A549 (cell line): ENCODE measurements at regions not wholly inside any gene's neighbourhood (a gene's known extent, or its start where the extent isn't known, plus 50 kb on each side); places are given as distances from the start of the nearest gene placed in this dataset.
A peak's percentile ranks its signal among the peaks of the same experiment; 100 is the strongest.
"Not testable (repeated sequence)": the region's sequence is repeated elsewhere in the genome, so short reads cannot be mapped to it uniquely, and the experiment has no call there.

Experiments
- ATAC-seq, 2 experiments: fragments of 200-7000 bp in 1 of 2; fragments of >200 bp in 1 of 2; cut with Nextera tagmentation in 1 of 2; cut with Tn5 transposase in 1 of 2; 3 replicates each; pipeline versions ENCODE4 v1.8.0 to v1.9.1; 2018 to 2020; ENCODE audit warnings: mild to moderate bottlenecking in 1 of 2, moderate library complexity in 1 of 2
- CTCF ChIA-PET: fragments of 300-600 bp; sonication (Branson Sonifier 250); formaldehyde crosslinking; extraction: SDS; loops from one replicate; lab custom pipeline; 2021; ENCODE audit warnings: antibody characterized with exemption, inconsistent platforms; lab: Yijun Ruan, JAX
- POLR2A ChIA-PET: fragments of 350-600 bp; formaldehyde crosslinking; extraction: SDS; loops from one replicate; lab custom pipeline; 2021; ENCODE audit warnings: antibody characterized with exemption, inconsistent platforms; lab: Yijun Ruan, JAX
- DNase-seq, 2 experiments: peaks; one replicate each; pipeline versions ENCODE4 v3.0.0 to v3.0.0-alpha.2; 2011 to 2016; ENCODE audit warnings: low read depth in 1 of 2, low spot score in 1 of 2
- FAIRE-seq: peaks from 2 replicates; lab custom pipeline; 2011; peaks lifted over from hg19 to GRCh38; lab: Jason Lieb, UNC
- H3K27ac ChIP-seq, 2 experiments: fragments of >200 bp; sonication (Bioruptor Twin); formaldehyde crosslinking; 3 replicates each; pipeline ENCODE4 v1.5.1; 2016 to 2017
- H3K4me1 ChIP-seq: fragments of >200 bp; sonication (Bioruptor Twin); formaldehyde crosslinking; 3 replicates; pipeline ENCODE4 v1.6.1; 2016
- H3K4me2 ChIP-seq: fragments of >200 bp; sonication (Bioruptor Twin); formaldehyde crosslinking; 3 replicates; pipeline ENCODE4 v1.6.1; 2016
- H3K4me3 ChIP-seq: fragments of >200 bp; sonication (Bioruptor Twin); formaldehyde crosslinking; 3 replicates; pipeline ENCODE4 v1.5.1; 2016
- H3K9me3 ChIP-seq: fragments of >200 bp; sonication (Bioruptor Twin); formaldehyde crosslinking; 3 replicates; pipeline ENCODE4 v1.6.1; 2016
- CEBPB ChIP-seq, 2 experiments: fragments of >200 bp in 1 of 2; sonication (Bioruptor Twin) in 1 of 2; formaldehyde crosslinking in 1 of 2; IDR thresholded peaks; 2 replicates each; pipeline ENCODE4 v1.6.1; 2012 to 2016
- CHD4 ChIP-seq: fragments of 200-600 bp; sonication (generic); IDR thresholded peaks from 2 replicates; pipeline ENCODE4 v1.6.1; 2016; ENCODE audit warnings: antibody characterized with exemption, mild to moderate bottlenecking, borderline replicate concordance
- FOSB ChIP-seq: fragments of 250-450 bp; sonication (Bioruptor Pico); IDR thresholded peaks from 2 replicates; pipeline ENCODE4 v1.5.0; 2020; ENCODE audit warnings: mild to moderate bottlenecking, moderate library complexity
- FOXS1 ChIP-seq: fragments of 250-450 bp; sonication (Bioruptor Pico); IDR thresholded peaks from 2 replicates; pipeline ENCODE4 v1.5.0; 2020; ENCODE audit warnings: mild to moderate bottlenecking, moderate library complexity
- HOXB13 ChIP-seq: fragments of 250-450 bp; sonication (Bioruptor Pico); IDR thresholded peaks from 2 replicates; pipeline ENCODE4 v1.5.0; 2020; ENCODE audit warnings: low read depth, mild to moderate bottlenecking, moderate library complexity
- JUNB ChIP-seq: fragments of >200 bp; sonication (Bioruptor Twin); formaldehyde crosslinking; IDR thresholded peaks from 2 replicates; pipeline ENCODE4 v1.6.1; 2016
- MAFK ChIP-seq: fragments of 450-650 bp; IDR thresholded peaks from 2 replicates; pipeline ENCODE4 v1.6.1; 2014; ENCODE audit not compliant: partially characterized antibody
- POLR2AphosphoS2 ChIP-seq: conservative IDR thresholded peaks from 2 replicates; pipeline ENCODE4 v1.6.1; 2012; ENCODE audit warnings: low read length, improper control_type of control experiment, inconsistent platforms
- TP53 ChIP-seq: fragments of 250-450 bp; sonication (Bioruptor Pico); IDR thresholded peaks from 2 replicates; pipeline ENCODE4 v1.5.0; 2021; ENCODE audit warnings: mild to moderate bottlenecking, moderate library complexity
- ZFP36 ChIP-seq: fragments of 450-650 bp; IDR thresholded peaks from 2 replicates; pipeline ENCODE4 v1.6.1; 2014; ENCODE audit warnings: borderline replicate concordance; ENCODE audit not compliant: partially characterized antibody
- WGBS: methylation state at CpG from one replicate; pipeline ENCODE4 v1.1.6; 2017; ENCODE audit errors: missing lambda C conversion rate; 5-methylcytosine and 5-hydroxymethylcytosine counted together
- TF ChIP-seq, protein P1 (sequence below): fragments of 250-450 bp; sonication (Bioruptor Pico); IDR thresholded peaks from 2 replicates; pipeline ENCODE4 v1.5.0; 2021; ENCODE audit warnings: mild to moderate bottlenecking, moderate library complexity, borderline replicate concordance

DNA sequence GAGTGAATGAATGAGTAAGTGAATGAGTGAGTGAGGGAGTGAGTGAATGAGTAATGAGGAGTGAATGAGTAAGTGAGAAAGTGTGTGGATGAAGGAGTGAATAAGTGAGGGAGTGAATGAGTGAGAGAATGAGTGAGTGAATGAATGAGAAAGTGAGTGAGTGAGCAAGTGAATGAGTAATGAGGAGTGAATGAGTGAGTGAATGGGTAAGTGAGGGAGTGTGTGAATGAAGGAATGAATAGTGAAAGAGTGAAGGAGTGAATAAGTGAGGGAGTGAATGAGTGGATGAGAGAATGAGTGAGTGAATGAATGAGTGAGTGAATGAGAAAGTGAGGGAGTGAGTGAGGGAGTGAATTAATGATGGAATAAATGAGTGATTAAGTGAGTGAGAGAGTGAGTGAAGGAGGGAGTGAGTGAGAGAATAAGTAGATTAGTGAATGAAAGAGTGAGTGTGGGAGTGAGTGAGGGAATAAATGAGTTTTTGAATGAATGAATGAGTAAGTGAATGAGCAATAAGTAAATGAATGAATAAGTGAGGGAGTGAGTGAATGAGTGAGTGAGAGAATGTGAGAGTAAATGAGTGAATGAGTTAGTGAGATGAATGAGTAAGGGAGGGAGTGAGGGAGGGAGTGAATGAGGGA is 364.5 kb downstream of the ADGRD1 start:
- no peak overlapping the region for H3K27ac ChIP-seq
- TF ChIP-seq FOSB (CRISPR knock-in tag) (no peak), HOXB13 (CRISPR knock-in tag) (no peak), JUNB (no peak), CHD4 (no peak)
- TF ChIP-seq, all 56 proteins: peak for 0
- FAIRE-seq (no peak), DNase-seq (no peak), ATAC-seq (no peak)
- Histone ChIP-seq H3K4me2 (no peak overlapping the region), H3K4me1 (no peaks in the 10 kb centered on the region), H3K9me3 (peaks cover 14% of the 10 kb centered on the region), H3K4me3 (no peak overlapping the region)
- CTCF ChIA-PET = no interaction called here
- POLR2A ChIA-PET = no interaction called here

DNA sequence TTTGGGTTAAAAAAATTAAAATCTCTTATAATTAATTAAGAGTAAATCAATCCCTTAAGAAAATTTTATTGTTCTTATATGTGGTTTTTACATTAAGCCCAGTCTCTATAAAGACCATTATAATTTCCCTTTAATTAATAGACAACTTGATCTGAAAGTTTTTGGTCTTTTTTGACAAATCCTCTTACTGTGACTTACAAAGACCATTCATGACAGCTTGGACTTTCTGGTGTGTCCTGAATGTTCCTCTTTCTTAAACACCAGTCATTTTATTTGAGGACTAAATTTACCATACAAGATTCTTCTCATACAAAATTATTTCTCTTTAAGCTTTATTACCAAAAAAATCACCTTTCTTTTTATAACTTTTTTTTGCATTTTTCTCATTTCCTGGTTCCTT is 368.3 kb downstream of the ADGRD1 start:
- Histone ChIP-seq H3K9me3 (peaks cover 14% of the 10 kb centered on the region), H3K4me1 (no peaks in the 10 kb centered on the region), H3K27ac (no peak overlapping the region), H3K4me2 (no peak overlapping the region), H3K4me3 (no peak overlapping the region)
- ChIA-PET POLR2A (no interaction called here), CTCF (interaction anchor here (0.6 kb wide), 1 partner anchor 84 kb away, joined by 3 read pairs; no protein-coding TSS in a partner anchor)
- FAIRE-seq (no peak), ATAC-seq (no peak), DNase-seq (peak in 1 of 2 experiments; percentile 14)
- TF ChIP-seq POLR2AphosphoS2 = no peak
- TF ChIP-seq CEBPB (IDR thresholded peaks at IDR 0.05) = no peak
- TF ChIP-seq ZFP36 = peak; percentile 87
- TF ChIP-seq CHD4 = no peak
- TF ChIP-seq, protein P1, sequence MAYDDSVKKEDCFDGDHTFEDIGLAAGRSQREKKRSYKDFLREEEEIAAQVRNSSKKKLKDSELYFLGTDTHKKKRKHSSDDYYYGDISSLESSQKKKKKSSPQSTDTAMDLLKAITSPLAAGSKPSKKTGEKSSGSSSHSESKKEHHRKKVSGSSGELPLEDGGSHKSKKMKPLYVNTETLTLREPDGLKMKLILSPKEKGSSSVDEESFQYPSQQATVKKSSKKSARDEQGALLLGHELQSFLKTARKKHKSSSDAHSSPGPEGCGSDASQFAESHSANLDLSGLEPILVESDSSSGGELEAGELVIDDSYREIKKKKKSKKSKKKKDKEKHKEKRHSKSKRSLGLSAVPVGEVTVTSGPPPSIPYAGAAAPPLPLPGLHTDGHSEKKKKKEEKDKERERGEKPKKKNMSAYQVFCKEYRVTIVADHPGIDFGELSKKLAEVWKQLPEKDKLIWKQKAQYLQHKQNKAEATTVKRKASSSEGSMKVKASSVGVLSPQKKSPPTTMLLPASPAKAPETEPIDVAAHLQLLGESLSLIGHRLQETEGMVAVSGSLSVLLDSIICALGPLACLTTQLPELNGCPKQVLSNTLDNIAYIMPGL = no peak
- TF ChIP-seq FOSB (CRISPR knock-in tag) = no peak
- no peak for TF ChIP-seq TP53 (CRISPR knock-in tag)

DNA sequence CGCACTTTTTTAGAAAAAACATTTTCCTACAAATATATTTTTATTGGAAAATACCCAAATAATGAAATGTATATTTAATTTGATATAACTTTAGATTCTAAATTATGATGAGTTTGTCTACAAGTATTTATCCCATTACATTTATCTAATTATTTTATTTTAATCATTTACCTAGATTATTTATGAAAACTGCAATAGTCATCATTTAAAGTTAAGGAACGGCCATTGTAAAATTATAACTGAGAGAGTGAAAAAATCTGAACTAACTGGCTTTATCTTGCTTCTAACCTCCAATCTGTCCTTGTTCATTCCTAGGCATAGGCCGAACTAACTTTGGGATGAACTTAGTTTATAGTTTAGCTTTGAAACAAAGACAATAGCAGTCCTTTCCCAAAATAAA is 368.8 kb downstream of the ADGRD1 start:
- peaks cover 14% of the 10 kb centered on the region for H3K9me3 ChIP-seq
- FAIRE-seq, ATAC-seq, POLR2A ChIA-PET, DNase-seq, H3K4me3 ChIP-seq, CTCF ChIA-PET, H3K4me1 ChIP-seq, H3K27ac ChIP-seq, H3K4me2 ChIP-seq: not testable (repeated sequence)
- 23% methylated on average over 3 of the region's 3 CpGs for WGBS
- peak; percentile 62 for TF ChIP-seq MAFK

DNA sequence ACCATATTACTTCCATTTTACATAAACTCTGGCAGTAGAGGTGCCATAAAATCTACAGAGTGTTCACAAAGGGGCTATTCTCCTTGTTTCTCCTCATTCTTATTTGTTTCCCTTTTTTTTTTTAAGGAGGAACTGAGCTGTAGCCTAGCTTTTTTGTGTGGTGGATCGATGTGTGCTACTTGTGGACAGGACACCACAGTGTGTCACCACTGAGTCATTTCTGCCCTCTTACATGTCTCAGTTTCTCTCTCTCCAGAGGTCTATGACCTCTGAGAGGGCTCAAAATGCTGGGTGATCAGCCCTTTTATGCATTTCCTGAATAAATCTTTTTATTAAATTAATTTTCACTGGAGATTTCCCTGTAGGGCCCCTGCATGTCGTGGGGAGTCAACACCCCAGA is 370.2 kb downstream of the ADGRD1 start:
- H3K4me1 ChIP-seq = no peaks in the 10 kb centered on the region
- no peak for TF ChIP-seq FOXS1
- no peak for TF ChIP-seq POLR2AphosphoS2
- TF ChIP-seq TP53 (CRISPR knock-in tag) = no peak
- TF ChIP-seq, protein P1 = no peak
- WGBS = 8% methylated on average over 2 of the region's 2 CpGs
- CTCF ChIA-PET = no interaction called here
- no peak for FAIRE-seq
- no peak for ATAC-seq
- no peak overlapping the region for H3K4me2 ChIP-seq
- POLR2A ChIA-PET = no interaction called here
- H3K9me3 ChIP-seq = peaks cover 14% of the 10 kb centered on the region
- no peak for DNase-seq
- no peak overlapping the region for H3K27ac ChIP-seq
- no peak overlapping the region for H3K4me3 ChIP-seq
